HT1080 (cell line): ENCODE measurements at regions not wholly inside any gene's neighbourhood (a gene's known extent, or its start where the extent isn't known, plus 50 kb on each side); places are given as distances from the start of the nearest gene placed in this dataset.

ENCODE experiments used
- DNase-seq: peaks from one replicate; pipeline ENCODE4 v3.0.0-alpha.2; 2015; ENCODE audit warnings: low read depth

DNA sequence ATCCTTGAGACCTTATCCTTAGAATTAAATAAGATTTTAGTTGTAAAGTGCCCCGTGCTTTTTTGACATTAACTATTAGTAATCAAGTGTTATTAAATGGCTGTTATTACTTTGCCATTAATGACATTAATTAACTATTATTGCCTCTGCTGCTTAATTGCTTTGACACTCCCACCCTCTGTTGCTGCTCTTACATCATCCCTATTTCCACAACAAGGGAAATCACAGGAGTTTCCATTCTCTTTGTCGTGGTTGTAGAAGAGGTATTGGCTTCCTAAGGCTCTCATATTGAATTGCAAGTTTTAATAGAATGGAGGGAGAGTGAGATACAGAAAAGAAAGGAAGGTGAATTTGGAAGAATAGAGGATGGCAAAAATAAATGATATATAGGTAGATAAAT is 545.8 kb downstream of the MMUT start:
- no peak for DNase-seq

DNA sequence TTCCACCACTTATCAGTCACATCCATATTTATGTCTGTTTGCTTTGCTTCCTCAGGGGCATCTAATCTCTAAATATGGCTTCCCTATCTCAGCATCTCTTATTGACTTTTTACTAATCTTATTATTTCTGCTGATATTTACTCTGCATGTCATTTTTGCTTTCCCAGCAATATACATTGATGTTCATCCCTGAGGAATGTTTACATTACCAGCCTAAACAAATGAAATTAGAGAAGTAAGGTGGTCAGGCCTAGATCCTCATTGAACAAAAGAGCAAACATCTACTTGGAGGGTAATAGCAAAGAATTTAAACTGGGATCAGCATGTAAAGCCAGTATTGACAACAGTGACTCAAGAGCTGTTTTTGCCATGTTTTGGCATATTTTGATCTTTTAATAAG is 546.4 kb downstream of the MMUT start:
- DNase-seq: no peak

DNA sequence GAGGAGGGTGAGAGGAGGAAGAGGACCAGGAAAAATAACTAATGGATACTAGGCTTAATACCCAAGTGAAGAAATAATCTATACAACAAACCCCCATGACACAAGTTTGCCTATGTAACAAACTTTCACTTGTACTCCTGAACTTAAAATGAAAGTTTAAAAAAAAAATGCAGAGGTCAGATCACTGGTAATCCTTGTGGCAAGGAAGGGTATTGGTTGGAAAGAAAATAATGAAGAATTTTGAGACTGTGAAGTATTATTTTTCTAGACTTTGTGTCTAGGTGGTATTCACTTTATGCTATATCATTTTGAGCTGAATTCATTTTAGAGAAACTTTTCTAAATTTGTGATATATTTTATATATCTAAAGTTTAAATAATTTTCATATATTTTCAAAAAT is 547.5 kb downstream of the MMUT start:
- DNase-seq: no peak

- DNase-seq: no peak
Measured at GRCh38 chr6:48912503-48912902, 550.5 kb downstream of the MMUT start.

DNA sequence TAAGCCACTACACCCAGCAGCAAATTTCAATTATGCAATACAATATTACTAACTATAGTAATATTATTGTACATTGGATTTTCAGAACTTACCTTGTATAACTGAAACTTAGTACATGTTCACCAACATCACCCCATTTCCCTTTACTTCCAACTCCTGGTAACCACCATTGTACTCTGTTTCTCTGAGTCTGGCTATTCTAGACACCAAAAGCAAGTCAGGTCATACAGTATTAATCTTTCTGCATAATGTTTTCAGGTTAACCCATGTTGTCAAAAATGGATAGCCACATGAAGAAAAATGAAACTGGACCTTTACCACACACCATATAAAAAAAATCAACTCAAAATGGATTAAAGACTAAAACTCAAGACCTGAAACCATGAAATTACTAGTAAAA is 558.2 kb downstream of the MMUT start:
- DNase-seq: no peak

DNA sequence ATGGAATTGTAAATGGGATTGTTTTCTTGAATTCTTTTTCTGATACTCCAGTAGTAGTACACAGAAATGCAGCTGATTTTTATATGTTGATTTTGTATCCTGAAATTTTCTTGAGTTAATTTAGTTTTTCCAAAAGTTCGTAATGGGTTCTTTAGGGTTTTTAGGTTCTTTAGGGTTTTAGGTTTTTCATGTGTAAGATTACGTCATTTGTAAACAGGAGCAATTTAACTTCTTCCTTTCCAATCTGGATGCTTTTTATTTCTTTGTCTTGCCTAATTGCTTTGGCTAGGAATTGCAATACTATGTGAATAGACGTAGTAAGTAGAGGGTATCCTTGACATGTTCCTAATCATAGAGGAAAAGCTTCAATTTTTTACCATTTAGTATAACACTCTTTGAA is 568.6 kb downstream of the MMUT start:
- DNase-seq: no peak

DNA sequence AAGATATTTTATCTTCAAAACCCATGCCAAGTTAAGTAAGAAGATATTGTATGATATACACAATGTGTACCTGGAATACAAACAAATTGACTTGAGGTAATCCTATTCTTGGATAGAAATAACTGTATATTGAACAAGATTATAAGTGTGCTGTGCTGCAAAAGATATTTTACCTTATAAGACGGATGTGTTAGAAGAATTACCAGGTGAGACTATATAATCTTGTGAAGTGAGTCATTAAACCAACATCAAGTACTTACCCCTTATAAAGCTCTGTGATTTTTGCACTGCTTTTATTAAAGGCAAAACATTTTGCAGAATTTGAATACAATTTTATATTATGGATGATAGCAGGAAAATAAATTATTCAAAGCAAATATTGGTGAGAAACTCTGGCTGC is 570.0 kb downstream of the MMUT start:
- no peak for DNase-seq

- DNase-seq: no peak
Measured at GRCh38 chr6:48891308-48891707, 571.7 kb downstream of the MMUT start.

GRCh38 chr6:48889429-48889828 is 573.6 kb downstream of the MMUT start:
- no peak for DNase-seq

DNA sequence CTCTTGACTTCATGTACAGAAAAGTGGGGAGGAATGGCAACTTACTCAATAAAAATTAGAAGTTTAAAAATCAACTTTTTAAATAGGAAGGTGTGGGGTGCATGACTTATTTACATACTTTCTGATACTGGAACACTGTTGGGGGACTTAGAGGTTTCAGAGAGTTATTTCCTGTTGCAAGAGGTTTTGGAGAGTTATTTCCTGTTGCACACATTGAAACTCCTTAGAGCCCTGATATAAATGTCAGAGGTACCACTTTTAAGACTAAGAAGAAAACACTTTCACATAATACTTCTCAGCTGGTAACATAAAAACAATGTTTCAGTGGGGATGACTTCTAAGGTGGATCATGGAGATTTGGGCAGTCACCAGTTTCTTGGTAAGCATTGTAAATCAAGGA is 579.9 kb downstream of the MMUT start:
- no peak for DNase-seq

GRCh38 chr6:48881551-48881950 is 581.5 kb downstream of the MMUT start:
- DNase-seq: no peak

- no peak for DNase-seq
Measured at GRCh38 chr6:48869595-48869994, 593.5 kb downstream of the MMUT start.

- DNase-seq: no peak
Measured at GRCh38 chr6:48866682-48867081, 596.4 kb downstream of the MMUT start.

GRCh38 chr6:48860175-48860574 is 602.9 kb downstream of the MMUT start:
- no peak for DNase-seq

DNA sequence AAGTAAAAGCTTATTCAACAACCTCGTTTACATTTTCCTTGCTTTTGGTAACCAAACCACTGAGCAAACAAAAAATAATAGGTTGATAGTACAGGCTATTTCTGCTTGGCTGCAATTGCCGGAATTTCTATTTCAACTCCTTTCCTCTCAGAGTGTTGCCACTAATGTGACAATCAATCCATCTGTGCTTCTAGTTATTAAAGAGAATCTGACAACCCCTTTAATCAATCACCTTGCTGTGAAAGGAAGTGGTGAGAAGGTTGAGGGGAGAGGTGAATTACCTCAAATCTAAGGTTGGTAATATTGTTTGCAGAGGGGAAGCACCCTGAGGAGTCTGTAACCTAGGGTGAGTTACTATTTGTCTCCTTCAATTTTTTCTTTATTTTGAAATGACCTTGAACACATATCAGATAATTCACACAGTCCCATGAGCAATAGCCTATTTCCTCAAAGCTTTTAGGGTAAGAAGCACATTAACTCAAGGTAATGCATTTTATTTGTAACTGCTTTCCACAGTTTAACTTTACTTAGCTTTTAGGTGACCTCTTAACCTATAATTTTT is 603.4 kb downstream of the MMUT start:
- no peak for DNase-seq

GRCh38 chr6:48845219-48845618 is 617.8 kb downstream of the MMUT start:
- DNase-seq: no peak

- no peak for DNase-seq
Measured at GRCh38 chr6:48844696-48845095, 618.4 kb downstream of the MMUT start.

- no peak for DNase-seq
Measured at GRCh38 chr6:48840896-48841295, 622.2 kb downstream of the MMUT start.

DNA sequence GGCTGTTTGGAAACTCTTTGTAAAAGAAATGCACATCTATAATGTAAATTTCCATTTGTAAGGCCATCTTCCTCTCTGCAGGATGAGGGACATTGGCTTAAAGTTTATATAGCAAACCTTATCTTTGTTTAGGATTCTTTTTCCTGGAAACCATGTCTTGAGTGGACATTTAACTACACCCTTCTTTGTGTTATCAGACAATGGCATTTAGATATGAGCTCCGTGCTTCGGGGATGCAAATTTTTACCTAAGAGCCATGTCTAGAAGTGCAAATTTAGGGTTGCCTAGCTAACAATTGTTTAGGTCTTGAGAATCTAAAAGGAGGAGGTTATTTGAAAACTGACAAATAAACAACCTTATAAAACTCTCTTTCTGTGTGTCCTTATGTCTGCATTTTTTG is 623.8 kb downstream of the MMUT start:
- DNase-seq: no peak

GRCh38 chr6:48837744-48838143 is 625.3 kb downstream of the MMUT start:
- no peak for DNase-seq

DNA sequence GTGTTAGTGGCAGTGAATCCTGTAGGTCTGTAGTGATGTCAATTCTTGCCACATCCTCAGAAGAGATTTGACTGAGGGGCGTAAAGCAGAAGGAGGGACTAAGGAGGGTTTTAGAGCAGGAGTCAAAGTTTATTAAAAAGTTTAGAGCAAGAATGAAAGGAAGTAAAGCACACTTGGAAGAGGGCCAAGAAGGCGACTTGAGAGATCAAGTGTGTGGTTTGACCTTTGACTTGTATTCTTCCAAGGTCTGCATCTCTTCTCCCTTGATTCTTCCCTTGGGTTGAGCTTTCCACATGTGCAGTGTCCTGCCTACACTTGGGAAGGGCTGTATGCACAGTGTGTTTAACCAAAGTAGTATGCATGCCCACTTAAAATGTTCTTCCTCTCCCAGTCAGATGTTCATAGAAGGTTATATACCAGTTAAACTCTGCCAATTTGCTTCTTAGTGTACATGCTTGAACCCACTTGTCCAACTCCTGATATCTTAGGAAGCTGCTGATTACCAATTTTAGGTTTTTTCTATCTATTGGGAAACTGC is 627.6 kb downstream of the MMUT start:
- DNase-seq: no peak

DNA sequence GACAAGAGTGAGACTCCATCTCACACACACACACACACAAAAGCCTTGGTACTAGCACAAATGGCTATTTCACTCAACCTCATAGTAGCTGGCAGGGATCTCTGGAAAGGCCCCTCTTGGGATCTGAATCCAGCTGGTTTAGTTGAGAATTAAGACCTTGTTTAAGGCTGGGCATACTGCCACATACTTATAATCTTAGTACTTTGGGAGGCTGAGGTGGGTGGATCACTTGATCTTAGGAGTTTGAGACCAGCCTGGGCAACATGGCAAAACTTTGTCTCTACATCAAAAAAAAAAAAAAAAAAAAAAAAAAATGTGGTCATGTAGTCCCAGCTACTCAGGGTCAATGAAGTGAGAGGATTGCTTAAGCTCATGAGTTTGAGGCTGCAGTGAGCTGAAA is 628.3 kb downstream of the MMUT start:
- DNase-seq: no peak

DNA sequence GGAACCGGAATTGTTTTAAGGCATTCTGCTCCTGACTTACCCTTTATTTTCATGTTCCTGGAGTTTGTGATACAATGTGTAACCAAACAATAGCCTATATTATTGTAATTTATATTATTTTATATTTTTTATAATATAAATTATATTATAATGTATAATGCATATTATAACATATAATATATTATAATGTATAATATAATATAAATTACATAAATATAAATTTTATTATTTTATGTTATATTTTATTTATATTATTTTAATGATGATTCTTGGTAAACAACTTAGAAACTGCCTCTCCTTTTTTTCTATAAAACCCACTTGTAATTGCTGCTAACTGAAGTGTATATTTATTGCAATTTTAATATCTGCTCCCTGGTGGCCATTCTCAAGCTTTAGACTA is 629.1 kb downstream of the MMUT start:
- DNase-seq: no peak
